ENCODE measurements at regions not wholly inside any gene's neighbourhood (a gene's known extent, or its start where the extent isn't known, plus 50 kb on each side); places are given as distances from the start of the nearest gene placed in this dataset.

DNA sequence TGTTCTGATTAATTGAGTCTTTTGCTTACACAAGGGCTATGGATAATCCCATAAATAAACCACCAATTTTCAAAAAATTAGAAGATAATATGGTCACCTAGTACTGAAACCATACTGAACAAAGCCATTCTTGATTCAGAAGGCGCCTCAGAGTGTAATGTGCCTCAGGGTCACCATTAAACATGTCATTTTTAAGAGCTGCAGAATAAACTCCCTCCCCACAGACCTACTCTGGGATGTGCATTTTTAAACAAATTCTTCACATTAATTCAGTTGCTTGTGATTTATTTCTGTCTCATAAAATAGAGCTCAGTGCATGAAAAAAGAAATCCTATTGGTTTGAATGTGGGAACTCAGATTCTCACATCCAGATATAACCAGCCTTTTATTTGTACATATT is 202.1 kb upstream of the HEY2 start:
- H3K4me2 ChIP-seq: no peak overlapping the region
- H3K27ac ChIP-seq (ENCODE audit: low read depth): no peak overlapping the region
- Mint-ChIP-seq H3K27me3 (ENCODE audit: insufficient read depth, low read depth, poor library complexity) (peaks cover 4% of the 10 kb centered on the region), H3K4me3 (no peak overlapping the region), H3K36me3 (ENCODE audit: low read depth) (no peaks in the 10 kb centered on the region), H3K27ac (no peak overlapping the region), H3K9me3 (no peaks in the 10 kb centered on the region), H3K4me1 (peaks cover 31% of the 10 kb centered on the region)
- ATAC-seq (no peak), DNase-seq (ENCODE audit: low spot score) (no peak)
- no peak for TF ChIP-seq JUNB (IDR thresholded peaks at IDR 0.05; ENCODE audit: unreplicated experiment)
- TF ChIP-seq ZNF114 (CRISPR knock-in tag; IDR thresholded peaks at IDR 0.05): no peak
- TF ChIP-seq NANOG (IDR thresholded peaks at IDR 0.05; ENCODE audit: borderline replicate concordance): no peak
- TF ChIP-seq, protein P1, sequence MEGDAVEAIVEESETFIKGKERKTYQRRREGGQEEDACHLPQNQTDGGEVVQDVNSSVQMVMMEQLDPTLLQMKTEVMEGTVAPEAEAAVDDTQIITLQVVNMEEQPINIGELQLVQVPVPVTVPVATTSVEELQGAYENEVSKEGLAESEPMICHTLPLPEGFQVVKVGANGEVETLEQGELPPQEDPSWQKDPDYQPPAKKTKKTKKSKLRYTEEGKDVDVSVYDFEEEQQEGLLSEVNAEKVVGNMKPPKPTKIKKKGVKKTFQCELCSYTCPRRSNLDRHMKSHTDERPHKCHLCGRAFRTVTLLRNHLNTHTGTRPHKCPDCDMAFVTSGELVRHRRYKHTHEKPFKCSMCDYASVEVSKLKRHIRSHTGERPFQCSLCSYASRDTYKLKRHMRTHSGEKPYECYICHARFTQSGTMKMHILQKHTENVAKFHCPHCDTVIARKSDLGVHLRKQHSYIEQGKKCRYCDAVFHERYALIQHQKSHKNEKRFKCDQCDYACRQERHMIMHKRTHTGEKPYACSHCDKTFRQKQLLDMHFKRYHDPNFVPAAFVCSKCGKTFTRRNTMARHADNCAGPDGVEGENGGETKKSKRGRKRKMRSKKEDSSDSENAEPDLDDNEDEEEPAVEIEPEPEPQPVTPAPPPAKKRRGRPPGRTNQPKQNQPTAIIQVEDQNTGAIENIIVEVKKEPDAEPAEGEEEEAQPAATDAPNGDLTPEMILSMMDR (conservative IDR thresholded peaks at IDR 0.05; ENCODE audit: low read depth in 2 of 2): no peak
- no peak for TF ChIP-seq EZH2 (IDR thresholded peaks at IDR 0.05; ENCODE audit: low read depth, unreplicated experiment)
- TF ChIP-seq POLR2AphosphoS5 (IDR thresholded peaks at IDR 0.05; ENCODE audit: low read depth): no peak
- TF ChIP-seq, protein P2, sequence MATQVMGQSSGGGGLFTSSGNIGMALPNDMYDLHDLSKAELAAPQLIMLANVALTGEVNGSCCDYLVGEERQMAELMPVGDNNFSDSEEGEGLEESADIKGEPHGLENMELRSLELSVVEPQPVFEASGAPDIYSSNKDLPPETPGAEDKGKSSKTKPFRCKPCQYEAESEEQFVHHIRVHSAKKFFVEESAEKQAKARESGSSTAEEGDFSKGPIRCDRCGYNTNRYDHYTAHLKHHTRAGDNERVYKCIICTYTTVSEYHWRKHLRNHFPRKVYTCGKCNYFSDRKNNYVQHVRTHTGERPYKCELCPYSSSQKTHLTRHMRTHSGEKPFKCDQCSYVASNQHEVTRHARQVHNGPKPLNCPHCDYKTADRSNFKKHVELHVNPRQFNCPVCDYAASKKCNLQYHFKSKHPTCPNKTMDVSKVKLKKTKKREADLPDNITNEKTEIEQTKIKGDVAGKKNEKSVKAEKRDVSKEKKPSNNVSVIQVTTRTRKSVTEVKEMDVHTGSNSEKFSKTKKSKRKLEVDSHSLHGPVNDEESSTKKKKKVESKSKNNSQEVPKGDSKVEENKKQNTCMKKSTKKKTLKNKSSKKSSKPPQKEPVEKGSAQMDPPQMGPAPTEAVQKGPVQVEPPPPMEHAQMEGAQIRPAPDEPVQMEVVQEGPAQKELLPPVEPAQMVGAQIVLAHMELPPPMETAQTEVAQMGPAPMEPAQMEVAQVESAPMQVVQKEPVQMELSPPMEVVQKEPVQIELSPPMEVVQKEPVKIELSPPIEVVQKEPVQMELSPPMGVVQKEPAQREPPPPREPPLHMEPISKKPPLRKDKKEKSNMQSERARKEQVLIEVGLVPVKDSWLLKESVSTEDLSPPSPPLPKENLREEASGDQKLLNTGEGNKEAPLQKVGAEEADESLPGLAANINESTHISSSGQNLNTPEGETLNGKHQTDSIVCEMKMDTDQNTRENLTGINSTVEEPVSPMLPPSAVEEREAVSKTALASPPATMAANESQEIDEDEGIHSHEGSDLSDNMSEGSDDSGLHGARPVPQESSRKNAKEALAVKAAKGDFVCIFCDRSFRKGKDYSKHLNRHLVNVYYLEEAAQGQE (IDR thresholded peaks at IDR 0.05; ENCODE audit: unreplicated experiment): no peak
- no peaks in the 10 kb centered on the region for H3F3A ChIP-seq (replicated peaks; ENCODE audit: low read depth)
- no peaks in the 10 kb centered on the region for H3K36me3 ChIP-seq (ENCODE audit: insufficient read depth)
- no peak overlapping the region; the same call in 1 of the 2 replicates for H2AFZ ChIP-seq
- peaks cover 8% of the 10 kb centered on the region; the same call in 1 of the 2 replicates for H3K4me1 ChIP-seq (ENCODE audit: insufficient read depth)
- no peaks in the 10 kb centered on the region for H3K27me3 ChIP-seq (ENCODE audit: insufficient read depth)
- no peaks in the 10 kb centered on the region for H4K20me1 ChIP-seq (replicated peaks; ENCODE audit: insufficient read depth)
- no peaks in the 10 kb centered on the region for H3K79me2 ChIP-seq (replicated peaks; ENCODE audit: insufficient read depth)
- 0 out of 2 replicates have a peak, but pooled peaks cover 3% of the 10 kb centered on the region for H3K9me2 ChIP-seq (ENCODE audit: insufficient read depth)
- no peak overlapping the region for H3K4me3 ChIP-seq

DNA sequence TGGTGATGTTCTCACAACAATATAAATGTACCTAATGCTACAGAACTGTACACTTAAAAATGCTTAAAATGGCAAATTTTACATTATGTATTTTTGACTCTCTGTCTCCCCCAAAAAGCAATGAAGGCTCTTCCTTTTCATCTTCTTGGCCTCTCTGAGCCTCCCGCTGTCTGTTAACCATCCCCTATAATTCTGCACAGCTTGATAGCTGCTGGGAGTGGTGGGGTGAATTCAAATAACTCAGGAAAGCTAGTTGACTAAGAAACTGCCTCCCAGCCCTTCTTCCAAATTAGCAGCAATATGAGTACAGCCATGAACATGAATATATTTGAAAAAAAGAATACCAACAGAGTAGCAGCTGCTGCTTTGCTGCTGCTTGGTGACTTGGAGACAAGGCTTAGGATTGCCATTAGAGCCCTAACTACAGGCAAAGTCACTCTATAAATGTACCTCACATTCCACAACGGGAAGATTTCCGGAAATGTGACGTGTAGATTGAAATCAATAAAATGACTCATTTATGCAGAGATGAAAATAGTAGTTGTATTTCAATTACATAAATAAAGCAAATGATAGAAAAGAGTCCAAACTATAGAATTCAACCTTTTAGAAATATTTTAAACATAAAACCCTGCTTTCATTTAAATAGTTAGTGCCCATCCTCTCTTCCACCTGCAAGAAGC is 200.1 kb upstream of the HEY2 start:
- Histone ChIP-seq H3K27ac (ENCODE audit: low read depth) (no peak overlapping the region), H3K27me3 (ENCODE audit: insufficient read depth) (no peaks in the 10 kb centered on the region), H3K79me2 (replicated peaks; ENCODE audit: insufficient read depth) (no peaks in the 10 kb centered on the region), H3K4me3 (no peak overlapping the region), H2AFZ (no peak overlapping the region), H4K20me1 (replicated peaks; ENCODE audit: insufficient read depth) (no peaks in the 10 kb centered on the region), H3K9me2 (ENCODE audit: insufficient read depth) (0 out of 2 replicates have a peak, but pooled peaks cover under 1% of the 10 kb centered on the region), H3K36me3 (ENCODE audit: insufficient read depth) (no peaks in the 10 kb centered on the region), H3K4me1 (ENCODE audit: insufficient read depth) (peaks cover 8% of the 10 kb centered on the region; the same call in 1 of the 2 replicates), H3K4me2 (no peak overlapping the region), H3F3A (replicated peaks; ENCODE audit: low read depth) (no peaks in the 10 kb centered on the region)
- peak overlapping the region; percentile 7; the same call in 1 of the 2 replicates for H3K27ac Mint-ChIP-seq
- DNase-seq (ENCODE audit: low spot score) (no peak), ATAC-seq (peak; percentile 67)
- H3K4me1 Mint-ChIP-seq: peaks cover 27% of the 10 kb centered on the region
- H3K27me3 Mint-ChIP-seq (ENCODE audit: insufficient read depth, low read depth, poor library complexity): peaks cover 4% of the 10 kb centered on the region
- TF ChIP-seq, protein P3, sequence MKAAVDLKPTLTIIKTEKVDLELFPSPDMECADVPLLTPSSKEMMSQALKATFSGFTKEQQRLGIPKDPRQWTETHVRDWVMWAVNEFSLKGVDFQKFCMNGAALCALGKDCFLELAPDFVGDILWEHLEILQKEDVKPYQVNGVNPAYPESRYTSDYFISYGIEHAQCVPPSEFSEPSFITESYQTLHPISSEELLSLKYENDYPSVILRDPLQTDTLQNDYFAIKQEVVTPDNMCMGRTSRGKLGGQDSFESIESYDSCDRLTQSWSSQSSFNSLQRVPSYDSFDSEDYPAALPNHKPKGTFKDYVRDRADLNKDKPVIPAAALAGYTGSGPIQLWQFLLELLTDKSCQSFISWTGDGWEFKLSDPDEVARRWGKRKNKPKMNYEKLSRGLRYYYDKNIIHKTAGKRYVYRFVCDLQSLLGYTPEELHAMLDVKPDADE (IDR thresholded peaks at IDR 0.05): no peak
- no peak for TF ChIP-seq STAT1 (IDR thresholded peaks at IDR 0.05; ENCODE audit: unreplicated experiment)
- H3K36me3 Mint-ChIP-seq (ENCODE audit: low read depth): no peaks in the 10 kb centered on the region
- no peaks in the 10 kb centered on the region for H3K9me3 Mint-ChIP-seq
- no peak overlapping the region for H3K4me3 Mint-ChIP-seq

Measured in GM23338 (cell line).